ENCODE measurements at regions not wholly inside any gene's neighbourhood (a gene's known extent, or its start where the extent isn't known, plus 50 kb on each side); places are given as distances from the start of the nearest gene placed in this dataset.

GRCh38 chr14:29216268-29217232 is 450.0 kb downstream of the FOXG1 start:
- no peak for DNase-seq (ENCODE audit: low read depth, low spot score)

GRCh38 chr14:29217813-29218450 is 451.3 kb downstream of the FOXG1 start:
- no peak for DNase-seq (ENCODE audit: low read depth, low spot score)

- no peak for DNase-seq (ENCODE audit: low read depth, low spot score)
These were observed 453.5 kb downstream of the FOXG1 start for GRCh38 chr14:29220072-29220471.

GRCh38 chr14:29220566-29220965 is 454.0 kb downstream of the FOXG1 start:
- no peak for DNase-seq (ENCODE audit: low read depth, low spot score)

GRCh38 chr14:29222006-29222405 is 455.4 kb downstream of the FOXG1 start:
- DNase-seq (ENCODE audit: low read depth, low spot score), result no peak

- DNase-seq (ENCODE audit: low read depth, low spot score), result no peak
These were observed 456.2 kb downstream of the FOXG1 start for GRCh38 chr14:29222671-29223268.

GRCh38 chr14:29223947-29224346 is 457.4 kb downstream of the FOXG1 start:
- no peak for DNase-seq (ENCODE audit: low read depth, low spot score)

GRCh38 chr14:29227631-29228030 is 461.0 kb downstream of the FOXG1 start:
- no peak for DNase-seq (ENCODE audit: low read depth, low spot score)

- DNase-seq (ENCODE audit: low read depth, low spot score), result no peak
These were observed 465.6 kb downstream of the FOXG1 start for GRCh38 chr14:29232153-29232552.

GRCh38 chr14:29232711-29233110 is 466.1 kb downstream of the FOXG1 start:
- DNase-seq (ENCODE audit: low read depth, low spot score), result no peak

GRCh38 chr14:29233188-29233587 is 466.6 kb downstream of the FOXG1 start:
- no peak for DNase-seq (ENCODE audit: low read depth, low spot score)

- DNase-seq (ENCODE audit: low read depth, low spot score), result no peak
These were observed 469.4 kb downstream of the FOXG1 start for GRCh38 chr14:29235991-29236390.

GRCh38 chr14:29236401-29236800 is 469.8 kb downstream of the FOXG1 start:
- no peak for DNase-seq (ENCODE audit: low read depth, low spot score)

- no peak for DNase-seq (ENCODE audit: low read depth, low spot score)
These were observed 470.3 kb downstream of the FOXG1 start for GRCh38 chr14:29236848-29237247.

GRCh38 chr14:29240066-29240465 is 473.5 kb downstream of the FOXG1 start:
- DNase-seq (ENCODE audit: low read depth, low spot score), result no peak

- DNase-seq (ENCODE audit: low read depth, low spot score), result no peak
These were observed 476.5 kb downstream of the FOXG1 start for GRCh38 chr14:29242755-29243754.

GRCh38 chr14:29255692-29256091 is 489.1 kb downstream of the FOXG1 start:
- DNase-seq (ENCODE audit: low read depth, low spot score), result no peak

- DNase-seq (ENCODE audit: low read depth, low spot score), result no peak
These were observed 496.4 kb downstream of the FOXG1 start for GRCh38 chr14:29262979-29263378.

- no peak for DNase-seq (ENCODE audit: low read depth, low spot score)
These were observed 498.3 kb downstream of the FOXG1 start for GRCh38 chr14:29264865-29265264.

- DNase-seq (ENCODE audit: low read depth, low spot score), result no peak
These were observed 499.3 kb downstream of the FOXG1 start for GRCh38 chr14:29265852-29266251.

GRCh38 chr14:29271669-29272068 is 505.1 kb downstream of the FOXG1 start:
- no peak for DNase-seq (ENCODE audit: low read depth, low spot score)
